ENCODE measurements at regions not wholly inside any gene's neighbourhood (a gene's known extent, or its start where the extent isn't known, plus 50 kb on each side); places are given as distances from the start of the nearest gene placed in this dataset.

DNA sequence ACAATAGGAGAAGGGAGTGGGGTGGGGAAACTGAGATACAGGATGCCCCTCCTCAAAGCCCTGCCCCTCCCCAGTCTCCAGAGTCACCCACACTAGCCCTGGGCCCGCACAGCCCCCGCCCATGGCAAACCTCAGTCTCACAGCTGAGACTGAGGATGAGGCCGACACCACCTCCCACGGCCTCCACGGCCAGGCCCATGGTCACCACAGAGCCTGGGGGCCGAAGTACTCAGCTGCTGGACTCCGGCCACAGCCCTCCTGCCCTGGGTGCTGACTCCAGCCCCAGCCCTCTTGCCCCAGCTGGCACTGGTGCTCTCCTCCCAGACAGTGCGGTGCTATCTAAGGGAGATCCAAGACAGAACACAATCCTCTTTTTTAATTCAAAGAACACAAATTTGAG is 176.1 kb downstream of the TTLL2 start:
- no peak for ATAC-seq (ENCODE audit: low read depth)
- no peak overlapping the region for H3K27ac ChIP-seq (ENCODE audit: poor library complexity, severe bottlenecking)
- no peak overlapping the region for H3K4me3 ChIP-seq (ENCODE audit: severe bottlenecking)
- no peak for DNase-seq (ENCODE audit: low spot score)
- TF ChIP-seq, protein P1, sequence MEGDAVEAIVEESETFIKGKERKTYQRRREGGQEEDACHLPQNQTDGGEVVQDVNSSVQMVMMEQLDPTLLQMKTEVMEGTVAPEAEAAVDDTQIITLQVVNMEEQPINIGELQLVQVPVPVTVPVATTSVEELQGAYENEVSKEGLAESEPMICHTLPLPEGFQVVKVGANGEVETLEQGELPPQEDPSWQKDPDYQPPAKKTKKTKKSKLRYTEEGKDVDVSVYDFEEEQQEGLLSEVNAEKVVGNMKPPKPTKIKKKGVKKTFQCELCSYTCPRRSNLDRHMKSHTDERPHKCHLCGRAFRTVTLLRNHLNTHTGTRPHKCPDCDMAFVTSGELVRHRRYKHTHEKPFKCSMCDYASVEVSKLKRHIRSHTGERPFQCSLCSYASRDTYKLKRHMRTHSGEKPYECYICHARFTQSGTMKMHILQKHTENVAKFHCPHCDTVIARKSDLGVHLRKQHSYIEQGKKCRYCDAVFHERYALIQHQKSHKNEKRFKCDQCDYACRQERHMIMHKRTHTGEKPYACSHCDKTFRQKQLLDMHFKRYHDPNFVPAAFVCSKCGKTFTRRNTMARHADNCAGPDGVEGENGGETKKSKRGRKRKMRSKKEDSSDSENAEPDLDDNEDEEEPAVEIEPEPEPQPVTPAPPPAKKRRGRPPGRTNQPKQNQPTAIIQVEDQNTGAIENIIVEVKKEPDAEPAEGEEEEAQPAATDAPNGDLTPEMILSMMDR (IDR thresholded peaks at IDR 0.05; ENCODE audit: poor library complexity, severe bottlenecking) = no peak
- no peaks in the 10 kb centered on the region for H3K27me3 ChIP-seq (ENCODE audit: insufficient read depth, poor library complexity, severe bottlenecking)
- no peaks in the 10 kb centered on the region for H3K4me1 ChIP-seq (ENCODE audit: insufficient read depth, poor library complexity, severe bottlenecking)
- H3K36me3 ChIP-seq (ENCODE audit: low read depth) = no peaks in the 10 kb centered on the region
- H3K9me3 ChIP-seq (ENCODE audit: severe bottlenecking) = no peaks in the 10 kb centered on the region

DNA sequence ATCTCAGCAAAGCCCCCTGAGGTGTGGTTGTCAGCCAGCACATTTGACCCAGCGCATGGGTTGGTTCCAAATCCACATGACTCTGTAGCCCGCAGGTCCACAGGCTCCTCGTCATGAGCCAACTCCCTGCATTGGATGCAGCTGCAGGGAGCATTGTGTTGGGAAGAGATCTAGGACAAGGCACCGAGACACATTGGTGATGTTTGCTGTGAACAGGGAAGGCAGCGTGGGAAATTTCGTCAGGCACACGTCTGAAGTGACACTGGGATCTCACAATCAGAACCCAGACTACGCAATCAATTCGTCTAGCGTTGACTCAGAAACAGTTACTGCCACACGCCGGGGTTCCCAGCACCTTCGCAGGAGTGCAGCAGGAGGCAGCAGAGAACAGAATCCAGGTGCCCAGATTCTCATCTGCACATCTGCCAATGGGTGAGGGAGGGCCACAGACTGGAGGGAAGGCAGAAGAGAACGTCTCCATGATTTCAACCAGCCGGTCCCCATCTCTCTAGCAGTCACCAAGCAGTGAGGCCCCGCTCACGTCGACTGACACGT is 177.0 kb downstream of the TTLL2 start:
- H3K36me3 ChIP-seq (ENCODE audit: low read depth) = no peaks in the 10 kb centered on the region
- no peak overlapping the region for H3K27ac ChIP-seq (ENCODE audit: poor library complexity, severe bottlenecking)
- no peak for ATAC-seq (ENCODE audit: low read depth)
- H3K4me3 ChIP-seq (ENCODE audit: severe bottlenecking) = no peak overlapping the region
- no peaks in the 10 kb centered on the region for H3K9me3 ChIP-seq (ENCODE audit: severe bottlenecking)
- H3K4me1 ChIP-seq (ENCODE audit: insufficient read depth, poor library complexity, severe bottlenecking) = no peaks in the 10 kb centered on the region
- TF ChIP-seq, protein P1 (IDR thresholded peaks at IDR 0.05; ENCODE audit: poor library complexity, severe bottlenecking) = no peak
- no peak for DNase-seq (ENCODE audit: low spot score)
- H3K27me3 ChIP-seq (ENCODE audit: insufficient read depth, poor library complexity, severe bottlenecking) = no peaks in the 10 kb centered on the region

- TF ChIP-seq, protein P1 (IDR thresholded peaks at IDR 0.05; ENCODE audit: poor library complexity, severe bottlenecking) = no peak
- Histone ChIP-seq H3K9me3 (ENCODE audit: severe bottlenecking) (no peaks in the 10 kb centered on the region), H3K27ac (ENCODE audit: poor library complexity, severe bottlenecking) (no peak overlapping the region), H3K36me3 (ENCODE audit: low read depth) (no peaks in the 10 kb centered on the region), H3K27me3 (ENCODE audit: insufficient read depth, poor library complexity, severe bottlenecking) (no peaks in the 10 kb centered on the region), H3K4me3 (ENCODE audit: severe bottlenecking) (no peak overlapping the region), H3K4me1 (ENCODE audit: insufficient read depth, poor library complexity, severe bottlenecking) (no peaks in the 10 kb centered on the region)
- DNase-seq (ENCODE audit: low spot score) (no peak), ATAC-seq (ENCODE audit: low read depth) (no peak)
Measured at GRCh38 chr6:167502471-167502870, 177.6 kb downstream of the TTLL2 start.

DNA sequence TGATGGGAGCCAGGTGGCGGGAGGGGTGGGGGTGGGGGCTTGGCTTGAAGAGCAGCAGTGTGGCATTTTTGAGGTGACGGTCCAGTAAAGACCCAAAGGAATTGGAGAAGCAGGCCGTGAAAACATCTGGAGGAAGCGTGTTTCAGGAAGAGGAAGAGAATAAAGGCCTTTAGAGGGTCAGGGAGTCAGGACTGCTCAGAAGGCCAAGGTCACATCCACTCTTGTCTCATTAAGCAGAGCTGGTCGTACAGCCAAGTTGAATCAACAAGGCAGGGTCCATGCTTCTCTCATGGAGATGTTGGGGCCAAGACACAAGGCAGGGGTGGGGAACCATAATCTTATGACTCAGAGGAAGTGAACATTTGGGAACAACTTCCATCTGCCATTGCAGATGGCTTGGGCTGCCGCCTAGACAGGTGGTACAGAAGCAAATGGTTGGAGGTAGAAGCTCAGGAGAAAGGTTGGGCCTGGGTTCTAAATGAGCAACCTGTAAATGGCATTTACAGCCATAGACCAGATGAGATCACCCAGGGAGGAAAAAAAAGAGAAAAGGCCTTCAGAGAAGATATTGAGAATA is 179.6 kb downstream of the TTLL2 start:
- Histone ChIP-seq H3K27me3 (ENCODE audit: insufficient read depth, poor library complexity, severe bottlenecking) (no peaks in the 10 kb centered on the region), H3K9me3 (ENCODE audit: severe bottlenecking) (no peaks in the 10 kb centered on the region), H3K27ac (ENCODE audit: poor library complexity, severe bottlenecking) (no peak overlapping the region), H3K4me1 (ENCODE audit: insufficient read depth, poor library complexity, severe bottlenecking) (no peaks in the 10 kb centered on the region), H3K36me3 (ENCODE audit: low read depth) (no peaks in the 10 kb centered on the region), H3K4me3 (ENCODE audit: severe bottlenecking) (no peak overlapping the region)
- DNase-seq (ENCODE audit: low spot score) (no peak), ATAC-seq (ENCODE audit: low read depth) (no peak)
- TF ChIP-seq, protein P1 (IDR thresholded peaks at IDR 0.05; ENCODE audit: poor library complexity, severe bottlenecking) = no peak

DNA sequence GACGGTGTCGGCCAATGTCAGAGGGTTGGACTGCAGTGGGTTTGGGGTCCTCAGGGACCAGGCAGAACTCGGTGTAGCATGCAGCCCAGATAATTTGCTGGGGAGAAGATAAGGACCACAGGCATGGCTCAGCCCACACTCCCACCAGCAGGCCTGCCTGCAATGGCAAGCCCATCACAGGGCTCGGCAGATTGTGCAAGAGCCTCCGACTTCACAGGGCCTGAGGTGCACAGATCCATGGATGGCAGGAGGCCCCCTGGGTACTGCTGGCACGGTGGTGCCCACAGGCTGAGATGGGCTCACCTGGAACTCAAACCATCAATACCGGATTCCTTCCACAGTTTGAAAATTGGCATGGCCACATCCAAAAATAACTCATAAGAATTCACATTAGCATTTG is 180.3 kb downstream of the TTLL2 start:
- Histone ChIP-seq H3K36me3 (ENCODE audit: low read depth) (no peaks in the 10 kb centered on the region), H3K4me1 (ENCODE audit: insufficient read depth, poor library complexity, severe bottlenecking) (no peaks in the 10 kb centered on the region), H3K27me3 (ENCODE audit: insufficient read depth, poor library complexity, severe bottlenecking) (no peaks in the 10 kb centered on the region), H3K4me3 (ENCODE audit: severe bottlenecking) (no peak overlapping the region), H3K9me3 (ENCODE audit: severe bottlenecking) (no peaks in the 10 kb centered on the region), H3K27ac (ENCODE audit: poor library complexity, severe bottlenecking) (no peak overlapping the region)
- DNase-seq (ENCODE audit: low spot score) (no peak), ATAC-seq (ENCODE audit: low read depth) (no peak)
- TF ChIP-seq, protein P1 (IDR thresholded peaks at IDR 0.05; ENCODE audit: poor library complexity, severe bottlenecking) = no peak

All from RWPE2 (cell line).